ENCODE measurements at regions not wholly inside any gene's neighbourhood (a gene's known extent, or its start where the extent isn't known, plus 50 kb on each side); places are given as distances from the start of the nearest gene placed in this dataset.

DNA sequence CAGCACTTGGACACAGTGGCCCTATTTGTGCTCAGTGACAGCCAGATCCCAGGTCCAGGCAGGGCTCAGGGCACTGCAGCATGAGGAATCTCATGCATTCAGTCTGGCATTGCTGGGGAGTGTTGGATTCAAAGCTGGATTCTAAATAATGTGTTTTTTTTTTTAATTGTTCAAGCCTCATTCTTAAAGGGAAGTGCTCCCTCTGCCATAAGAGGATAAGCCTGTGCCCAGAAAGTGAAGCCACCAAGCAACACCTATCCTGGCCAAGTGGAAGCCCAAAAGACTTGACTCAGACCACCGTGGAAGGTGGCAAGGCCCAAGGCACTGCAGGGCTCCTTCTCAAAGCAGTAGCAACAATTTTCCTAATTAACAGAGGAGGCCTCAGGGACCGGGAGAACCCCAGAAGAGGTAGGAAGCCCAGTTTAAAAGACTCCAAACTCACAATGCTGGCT lies 135.6 kb downstream of the ACTL7B start:
- DNase-seq (ENCODE audit: low spot score): no peak

DNA sequence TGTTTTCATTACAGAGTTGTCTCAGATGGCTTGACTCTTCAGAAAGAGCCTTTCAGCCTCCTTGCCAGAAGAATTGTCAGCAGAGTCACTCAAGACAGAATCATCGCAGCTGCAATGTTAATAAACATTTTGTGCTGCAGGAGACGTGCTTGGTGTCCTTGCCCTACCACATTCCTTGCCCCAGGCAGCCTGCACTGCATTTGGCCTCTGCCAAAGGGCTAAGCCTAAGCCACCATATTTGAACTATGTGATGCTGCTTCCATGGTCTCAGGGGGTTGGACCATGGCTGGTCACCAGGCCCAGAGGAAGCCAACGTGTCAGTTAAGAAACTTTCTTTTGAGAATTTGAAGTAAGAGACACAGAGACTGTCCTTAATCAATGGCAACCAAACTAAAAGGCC lies 145.4 kb downstream of the ACTL7B start:
- DNase-seq (ENCODE audit: low spot score): no peak

DNA sequence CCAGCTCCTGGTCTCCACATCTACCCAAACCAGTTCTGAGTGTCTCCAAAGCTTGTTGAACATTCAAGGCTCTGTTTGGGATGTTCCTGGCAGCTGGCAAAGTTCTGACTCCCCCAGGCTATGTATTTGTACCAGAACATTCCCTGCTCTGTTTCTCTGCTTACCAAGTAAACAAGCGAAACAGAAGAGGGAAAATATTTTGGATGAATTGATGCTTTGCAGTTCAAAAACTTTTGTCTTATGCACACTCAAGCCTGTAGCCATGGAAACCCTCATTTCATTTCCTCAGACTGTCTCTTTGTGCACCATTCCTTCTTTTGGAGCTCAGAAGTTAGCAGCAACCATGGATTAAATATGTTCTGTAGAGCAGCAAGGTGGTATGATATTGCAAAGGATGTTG lies 145.8 kb downstream of the ACTL7B start:
- DNase-seq (ENCODE audit: low spot score): no peak

DNA sequence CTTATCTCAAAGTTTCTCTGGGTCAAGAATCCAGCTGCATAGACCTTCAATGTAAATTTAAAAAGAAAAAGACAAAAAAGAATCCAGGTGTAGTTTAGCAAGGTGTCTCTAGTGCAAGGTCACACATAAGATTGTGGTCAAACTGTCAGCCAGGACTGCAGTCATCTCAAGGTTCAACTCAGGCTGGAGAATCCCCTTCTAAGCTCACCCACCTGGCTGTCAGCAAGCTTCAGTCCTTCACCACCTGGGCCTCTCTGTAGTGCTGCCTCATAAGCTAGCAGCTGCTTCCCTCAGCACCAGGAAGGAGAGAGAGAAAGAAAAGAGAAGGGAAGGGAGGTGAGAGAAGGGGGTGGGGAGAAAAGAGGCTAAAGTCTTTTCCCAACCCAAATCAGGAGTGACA lies 146.7 kb downstream of the ACTL7B start:
- no peak for DNase-seq (ENCODE audit: low spot score)

DNA sequence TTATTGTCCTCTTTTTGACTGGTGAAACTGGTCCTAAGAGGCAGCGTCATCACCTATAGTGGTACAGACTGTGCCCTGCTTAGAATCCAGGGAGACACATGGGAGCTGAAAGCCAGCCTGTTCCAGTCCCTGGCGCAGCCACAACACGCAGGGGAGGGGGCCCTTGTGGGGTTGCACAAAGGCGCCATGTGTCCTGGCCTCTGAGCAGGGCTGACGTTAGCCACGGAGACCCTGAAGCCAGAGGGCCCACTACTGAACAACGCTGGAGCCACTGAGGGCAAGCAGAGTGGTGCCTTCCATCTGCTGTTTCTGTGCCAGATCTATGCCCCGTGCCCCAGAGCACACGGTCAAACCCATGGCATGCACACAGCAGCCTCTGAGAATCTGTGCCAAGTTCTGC lies 147.3 kb downstream of the ACTL7B start:
- DNase-seq (ENCODE audit: low spot score): no peak

DNA sequence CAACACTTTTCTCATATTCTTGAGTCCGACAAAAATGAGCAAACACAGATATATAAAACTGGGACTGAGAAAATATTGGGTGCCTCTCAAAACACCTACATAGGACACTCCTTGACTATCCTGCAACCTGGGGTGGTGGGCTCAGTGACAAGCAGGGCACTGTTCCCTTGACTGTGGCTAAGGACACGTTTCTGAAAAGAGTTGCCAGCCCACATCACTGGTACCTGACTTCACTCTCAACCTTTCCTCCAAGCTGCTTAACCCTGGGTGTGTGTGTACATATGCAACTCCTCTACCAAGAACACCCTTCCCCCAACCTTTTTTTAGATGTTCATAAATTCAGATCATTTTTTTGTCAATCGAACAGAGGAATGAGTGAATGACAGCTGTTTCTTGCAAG lies 148.7 kb downstream of the ACTL7B start:
- no peak for DNase-seq (ENCODE audit: low spot score)

DNA sequence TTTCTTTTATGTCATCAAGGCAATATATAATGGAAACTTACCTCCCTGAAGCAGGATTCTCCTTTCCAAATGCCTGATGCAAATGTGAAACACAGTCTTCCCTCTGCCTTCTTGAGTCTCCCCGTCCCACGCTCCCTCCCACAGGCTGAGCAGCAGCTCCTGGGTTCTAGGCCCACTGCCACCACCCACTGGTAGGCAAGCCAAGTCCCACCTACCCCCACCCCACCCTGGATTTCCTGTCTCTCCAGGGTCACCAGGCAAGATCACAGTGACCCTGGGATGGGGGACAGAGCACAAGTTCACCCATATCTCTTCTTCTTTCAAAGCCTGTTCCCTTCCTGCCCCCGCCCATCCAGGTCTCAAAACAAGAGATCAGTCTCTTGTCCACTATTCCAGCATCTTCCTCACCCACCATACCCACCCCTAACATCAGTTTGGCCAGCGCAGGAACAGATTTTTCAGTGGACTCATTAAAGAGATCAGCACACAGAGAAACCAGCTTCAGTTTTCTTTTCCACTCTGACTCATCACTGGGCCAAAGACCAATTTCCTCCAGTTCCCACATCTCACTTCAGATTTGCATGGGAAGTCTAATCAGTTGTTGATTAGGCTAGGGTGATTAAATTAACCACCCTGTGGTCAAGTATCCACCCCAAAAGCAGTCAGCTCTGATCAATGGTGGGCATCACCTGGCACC lies 151.5 kb downstream of the ACTL7B start:
- DNase-seq (ENCODE audit: low spot score): no peak

DNA sequence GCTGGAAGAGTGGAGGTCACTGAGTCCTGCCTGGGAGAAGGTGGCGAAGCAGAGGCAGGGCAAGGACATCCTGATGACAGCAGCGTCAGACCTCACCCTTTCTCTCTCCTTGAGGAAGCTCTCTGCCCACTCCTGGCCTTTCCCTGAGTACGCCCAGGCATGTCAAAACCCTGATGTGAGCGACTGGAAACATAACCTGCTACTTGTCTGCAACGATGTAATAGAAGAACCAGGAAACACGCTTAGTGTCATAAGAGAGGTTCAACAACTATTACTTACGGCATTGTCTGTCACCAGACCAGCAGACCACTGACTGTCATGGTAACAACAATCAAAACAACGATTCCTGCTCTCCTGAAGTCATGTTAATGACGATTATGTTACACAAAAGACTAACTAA lies 152.4 kb downstream of the ACTL7B start:
- no peak for DNase-seq (ENCODE audit: low spot score)

DNA sequence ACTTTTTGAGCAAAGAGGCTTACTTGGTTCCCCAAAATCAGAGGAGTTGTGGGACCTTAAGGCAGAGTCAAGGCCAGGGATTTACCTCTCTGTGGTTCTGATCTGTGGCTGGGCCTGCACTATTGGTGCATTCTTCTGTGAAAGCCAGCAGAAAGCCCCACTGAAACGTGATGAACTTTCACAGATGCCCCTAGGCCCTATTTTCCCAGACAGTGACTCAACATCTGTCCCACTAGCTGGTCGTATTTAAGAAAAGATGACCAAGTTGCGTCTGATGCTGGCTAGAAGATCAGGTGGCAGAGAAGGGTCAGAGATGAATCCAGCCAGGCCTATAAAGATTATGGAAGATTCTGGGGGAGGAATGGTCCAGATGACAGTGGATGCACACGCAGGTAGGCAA lies 153.1 kb downstream of the ACTL7B start:
- DNase-seq (ENCODE audit: low spot score): no peak

DNA sequence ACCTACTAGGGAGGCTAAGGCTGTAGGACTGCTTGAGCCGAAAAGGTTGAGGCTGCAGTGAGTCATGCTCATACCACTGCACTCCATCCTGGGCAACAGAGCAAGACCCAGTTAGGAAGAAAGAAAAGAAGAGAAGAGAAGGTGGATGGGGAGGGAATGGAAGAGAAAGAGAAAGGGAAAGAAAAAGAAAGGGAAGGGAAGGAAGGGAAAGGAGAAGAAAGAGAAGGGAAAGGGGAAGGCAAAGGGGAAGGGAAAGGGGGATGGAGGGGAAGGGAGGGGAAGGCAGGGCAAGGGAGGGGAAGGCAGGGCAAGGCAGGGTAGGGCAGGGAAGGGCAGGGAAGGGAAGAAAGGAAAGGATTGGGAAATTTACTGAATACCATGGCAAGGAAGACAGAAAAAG lies 157.0 kb downstream of the ACTL7B start:
- DNase-seq (ENCODE audit: low spot score): no peak

DNA sequence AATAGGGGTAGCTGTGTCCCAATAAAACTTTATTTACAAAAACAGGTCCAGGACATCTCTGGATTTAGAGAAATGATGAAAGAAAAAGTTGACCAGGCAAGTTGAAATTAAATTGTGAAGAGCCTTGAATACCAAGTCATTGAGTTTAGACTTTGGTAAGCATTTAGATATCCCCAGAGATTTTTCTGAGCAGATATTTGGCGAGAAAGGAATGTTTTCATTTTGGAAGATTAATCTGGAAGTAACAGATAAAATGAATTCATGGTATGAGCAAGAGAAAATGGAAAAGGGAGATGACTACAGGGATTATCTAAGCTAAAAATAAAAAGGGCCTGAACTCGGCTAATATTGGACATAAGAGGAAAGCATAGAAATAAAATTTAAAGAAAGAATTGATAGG lies 157.6 kb downstream of the ACTL7B start:
- DNase-seq (ENCODE audit: low spot score): no peak

DNA sequence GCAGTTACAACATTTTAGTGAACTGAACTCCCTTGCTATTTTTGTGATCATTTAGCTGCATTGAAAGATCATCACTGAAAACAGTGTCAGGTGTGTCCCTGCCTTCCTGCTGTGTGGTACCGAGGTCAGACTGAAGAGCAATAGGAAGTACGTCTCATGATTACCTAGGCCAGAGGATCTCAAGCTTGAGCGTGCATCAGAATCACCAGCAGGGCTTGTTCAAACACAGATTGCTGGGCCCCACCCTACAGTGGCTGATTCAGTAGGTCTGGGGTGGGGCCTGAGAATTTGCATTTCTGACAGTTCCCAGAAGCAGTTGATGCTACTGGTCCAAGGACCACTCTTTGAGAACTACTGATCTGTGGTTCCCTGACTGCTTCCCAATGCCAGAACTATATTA lies 159.6 kb downstream of the ACTL7B start:
- no peak for DNase-seq (ENCODE audit: low spot score)

DNA sequence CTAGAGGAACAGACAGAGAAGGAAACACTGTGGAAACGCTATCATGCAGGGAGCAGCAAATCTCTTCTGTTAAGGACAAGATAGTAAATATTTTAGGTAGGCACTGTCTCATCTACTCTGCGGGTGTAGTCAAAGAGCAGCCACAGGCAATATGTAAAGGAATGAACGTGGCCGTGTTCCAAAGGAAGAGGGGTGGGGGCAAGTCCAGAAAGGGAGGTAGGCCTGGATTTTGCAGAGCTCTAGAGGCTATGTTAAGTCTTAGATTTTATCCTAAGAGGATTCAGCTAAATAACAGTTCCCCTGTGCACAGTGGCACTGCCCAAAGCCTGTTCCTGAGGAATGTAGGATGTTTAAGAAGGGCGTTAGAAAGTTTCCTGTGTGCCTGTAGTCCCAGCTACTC lies 161.6 kb downstream of the ACTL7B start:
- no peak for DNase-seq (ENCODE audit: low spot score)

DNA sequence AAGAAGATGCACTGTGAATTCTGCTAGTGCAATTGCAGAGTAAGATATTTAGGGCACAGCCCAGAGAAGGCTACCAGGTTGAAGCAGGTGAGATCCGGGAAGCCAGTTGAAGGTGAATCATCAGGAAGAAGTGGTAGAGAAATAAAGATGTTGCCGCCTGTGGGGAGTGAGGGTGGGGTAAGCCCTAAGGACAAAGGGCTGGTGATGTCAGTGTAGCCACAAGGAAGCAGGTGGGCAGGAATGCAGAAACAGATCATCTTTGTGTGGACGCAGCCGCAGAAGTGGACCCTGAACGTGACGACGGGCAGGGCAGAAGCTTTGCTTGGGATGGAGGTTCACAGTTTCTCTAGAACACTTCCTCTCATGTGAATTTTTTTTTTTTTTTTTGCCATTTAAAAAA lies 164.2 kb downstream of the ACTL7B start:
- no peak for DNase-seq (ENCODE audit: low spot score)

DNA sequence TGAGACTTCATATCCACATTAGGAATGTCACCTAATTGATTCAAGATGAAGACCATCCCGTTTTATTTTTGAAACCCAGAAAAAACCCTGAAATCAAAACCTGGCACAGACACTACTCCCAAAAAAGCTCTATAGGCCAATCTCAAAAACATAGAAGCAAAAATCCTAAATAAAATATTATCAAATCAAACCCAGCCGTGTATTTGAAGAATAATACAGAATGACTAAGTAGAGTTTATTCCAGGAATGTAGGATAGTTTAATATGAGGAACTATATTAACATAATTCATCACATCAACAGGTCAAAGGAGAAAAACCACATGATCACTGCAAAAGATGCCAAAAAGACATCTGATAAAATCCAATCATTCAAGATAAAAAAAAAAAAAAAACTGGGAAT lies 167.1 kb downstream of the ACTL7B start:
- no peak for DNase-seq (ENCODE audit: low spot score)

DNA sequence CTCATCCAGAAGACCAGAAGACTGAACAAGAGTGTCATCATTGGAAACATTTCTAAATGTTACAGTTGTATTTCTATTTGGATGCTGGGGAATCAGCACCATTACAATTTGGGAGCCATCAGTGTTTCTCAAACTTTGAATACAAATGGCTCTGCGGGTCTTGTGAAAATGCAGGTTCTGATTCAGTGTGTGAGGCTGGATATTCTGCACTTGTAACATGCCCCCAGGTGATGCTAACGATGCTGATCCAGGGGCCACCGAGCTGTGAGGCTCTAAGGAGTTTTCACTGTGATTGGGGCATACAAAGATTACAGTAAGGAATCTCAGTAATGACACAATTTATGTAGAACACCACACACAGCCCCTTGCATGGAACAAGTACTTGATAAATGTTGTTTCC lies 167.7 kb downstream of the ACTL7B start:
- no peak for DNase-seq (ENCODE audit: low spot score)

DNA sequence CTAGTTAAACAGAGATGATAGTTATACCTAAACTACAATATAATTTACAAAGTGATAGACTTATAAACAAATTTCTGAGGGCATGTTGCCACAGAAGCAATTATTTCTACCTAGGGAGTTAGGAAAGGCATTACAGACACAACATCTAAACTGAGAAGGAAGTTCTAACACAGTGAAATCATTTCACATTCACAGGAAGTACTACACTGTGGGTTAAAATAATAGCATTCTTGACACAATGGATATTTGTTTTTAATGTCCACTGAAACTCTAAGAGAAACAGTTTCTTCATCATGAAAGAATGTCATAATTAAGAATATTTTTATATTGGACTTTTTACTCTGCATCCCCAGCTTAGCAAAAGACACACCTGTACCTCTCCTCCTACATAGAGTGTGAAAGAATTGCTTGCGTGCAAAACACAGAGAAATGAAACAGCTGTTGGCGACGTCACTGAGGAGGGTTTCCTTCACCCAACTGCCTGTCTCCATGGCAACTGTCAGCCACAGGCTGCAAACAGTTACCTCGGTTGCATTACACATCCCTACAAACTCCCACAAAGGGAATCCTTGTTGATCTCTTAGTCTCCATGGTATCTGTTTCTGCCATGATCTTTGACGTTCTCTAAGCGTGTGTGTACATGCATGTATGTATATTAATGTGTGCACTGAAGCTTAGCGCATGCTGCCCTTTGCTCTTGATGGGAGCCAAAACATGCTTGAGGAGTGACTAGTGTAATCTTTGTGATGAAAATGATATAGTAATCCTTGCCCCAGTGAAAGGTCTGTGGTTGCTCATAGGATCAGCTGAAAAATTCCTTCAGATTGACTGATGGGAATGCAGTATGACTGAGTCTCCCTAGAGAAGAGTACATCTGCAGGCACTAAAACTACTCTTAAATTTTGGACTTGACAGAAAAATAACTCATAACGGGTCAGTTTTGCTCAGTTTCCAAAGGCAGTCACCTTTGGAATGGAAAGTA lies 168.5 kb downstream of the ACTL7B start:
- no peak for DNase-seq (ENCODE audit: low spot score)

DNA sequence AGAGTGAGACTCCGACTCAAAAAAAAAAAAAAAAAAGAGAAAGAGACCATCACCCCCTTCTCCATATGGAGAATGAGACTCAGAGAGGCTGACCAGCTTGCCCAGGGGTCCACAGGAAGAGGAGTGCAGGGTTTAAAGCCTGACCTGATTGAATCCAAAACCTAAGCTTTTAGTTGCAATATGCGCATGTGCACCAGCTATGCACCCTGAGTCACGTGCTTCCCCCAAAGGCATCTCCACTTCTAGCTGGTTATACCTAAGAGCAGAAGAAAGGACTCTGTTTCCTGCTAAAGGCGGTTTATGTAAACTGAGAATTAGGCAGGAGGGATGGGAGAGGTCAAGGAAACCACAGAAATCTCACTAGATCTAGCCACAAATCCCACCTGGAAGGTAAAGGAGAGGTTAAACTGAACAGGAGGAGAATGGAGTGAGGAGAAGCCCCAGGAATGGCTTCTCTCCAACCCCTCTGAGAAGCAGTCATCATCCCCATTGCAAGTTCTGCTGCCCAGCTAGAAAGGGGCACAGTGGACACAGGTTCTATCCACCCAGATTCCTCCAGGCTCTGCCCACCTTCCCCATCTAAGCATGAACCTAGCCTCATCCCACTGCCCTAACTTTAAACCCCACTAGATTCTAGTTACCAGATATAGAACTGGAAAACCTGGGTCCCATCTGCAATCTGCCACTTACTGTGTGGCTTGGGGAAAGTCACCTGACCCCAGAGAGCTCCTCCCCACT lies 171.3 kb downstream of the ACTL7B start:
- DNase-seq (ENCODE audit: low spot score): no peak

DNA sequence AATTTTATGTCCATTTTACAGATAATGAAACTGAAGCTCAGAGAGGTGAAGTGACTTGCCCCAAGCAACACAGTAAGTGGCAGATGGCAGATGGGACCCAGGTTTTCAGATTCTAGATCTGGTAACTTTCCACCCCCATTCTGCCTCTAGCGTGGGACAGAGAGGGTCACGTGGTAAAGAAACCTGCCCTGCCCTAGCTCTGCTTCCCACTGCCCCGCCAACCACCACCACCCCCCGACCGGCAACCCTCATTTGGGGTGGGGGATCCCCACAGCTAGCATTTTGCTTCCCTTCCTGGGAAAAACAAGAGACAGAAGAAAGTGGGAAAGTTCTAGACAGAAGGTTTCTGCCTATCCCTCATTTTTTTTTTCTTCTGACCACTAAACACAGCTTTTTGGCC lies 172.5 kb downstream of the ACTL7B start:
- no peak for DNase-seq (ENCODE audit: low spot score)

DNA sequence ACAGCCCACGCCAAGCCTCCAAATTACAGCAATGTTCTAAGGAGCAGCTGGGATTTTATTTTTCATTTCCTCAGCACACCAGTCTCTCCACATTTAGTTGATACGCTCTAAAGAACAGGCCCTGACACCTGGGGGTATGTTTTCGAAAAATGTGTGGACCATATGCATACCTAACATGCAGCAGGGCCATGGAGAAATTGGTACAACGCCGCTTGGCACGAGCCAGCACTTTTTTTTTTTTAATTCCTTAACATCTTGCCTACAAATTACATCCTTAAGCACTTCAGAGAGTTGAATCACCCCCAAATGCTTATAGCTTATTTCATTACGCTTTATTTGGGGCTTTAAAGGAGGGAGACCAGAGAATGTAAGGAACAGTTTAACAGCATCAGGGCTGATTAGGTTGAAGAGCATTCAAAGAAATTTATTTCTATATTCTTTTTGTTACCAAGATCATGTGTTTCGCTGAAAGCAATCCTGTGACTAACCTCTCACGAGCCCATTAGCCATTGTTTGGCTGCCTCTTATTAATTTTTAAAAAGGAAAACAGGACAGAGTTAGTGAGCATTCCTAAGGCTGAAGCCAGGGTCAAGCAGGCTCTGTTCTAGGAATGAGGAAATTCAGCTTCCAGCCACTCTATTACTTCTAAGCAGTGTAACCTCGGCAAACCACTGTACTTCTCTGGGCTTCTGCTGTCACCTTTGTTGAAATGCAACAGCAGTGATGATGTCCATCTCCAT lies 173.8 kb downstream of the ACTL7B start:
- no peak for DNase-seq (ENCODE audit: low spot score)

DNA sequence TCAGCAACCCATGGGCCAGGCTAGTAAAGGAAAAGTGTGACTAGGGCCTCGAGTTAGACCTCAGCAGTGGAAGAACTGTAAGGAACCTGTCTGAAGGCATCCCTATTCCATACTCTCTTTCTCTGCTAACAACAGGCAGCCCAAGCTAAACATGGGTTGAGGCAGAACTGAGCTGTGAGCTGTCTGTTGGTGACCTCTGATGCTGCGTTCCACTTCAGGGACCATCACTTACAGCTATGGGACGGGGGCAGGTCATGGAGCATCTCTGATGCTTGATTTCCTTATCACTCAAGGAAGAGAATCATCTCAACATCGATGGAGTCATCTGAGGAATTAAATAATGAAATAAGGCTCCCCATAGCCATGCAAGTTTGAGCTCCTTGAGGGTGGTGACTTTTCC lies 174.8 kb downstream of the ACTL7B start:
- no peak for DNase-seq (ENCODE audit: low spot score)

DNA sequence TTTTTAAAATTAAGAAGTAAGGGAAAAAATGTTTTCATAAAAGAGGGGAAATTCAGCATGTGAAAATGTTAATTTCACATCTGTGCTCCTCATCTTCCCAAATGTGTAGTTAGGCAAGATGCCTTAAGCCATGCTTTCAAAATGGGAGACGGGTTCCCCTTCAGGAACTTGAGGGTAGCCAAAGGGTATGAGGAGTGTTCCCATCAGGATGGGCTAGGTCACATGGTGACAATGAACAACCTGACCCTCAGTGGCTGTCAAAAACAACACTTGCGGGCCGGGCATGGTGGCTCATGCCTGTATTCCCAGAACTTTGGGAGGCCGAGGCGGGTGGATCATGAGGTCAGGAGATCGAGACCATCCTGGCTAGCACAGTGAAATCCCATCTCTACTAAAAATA lies 178.0 kb downstream of the ACTL7B start:
- no peak for DNase-seq (ENCODE audit: low spot score)
